SK-N-SH treated with all-trans-retinoic acid at 6 μM for 48 hours (cell line): ENCODE measurements at regions not wholly inside any gene's neighbourhood (a gene's known extent, or its start where the extent isn't known, plus 50 kb on each side); places are given as distances from the start of the nearest gene placed in this dataset.

Experiments used
- ATAC-seq: fragments of 200-7000 bp; cut with Tn5 transposase; 3 replicates; pipeline ENCODE4 v1.9.1; 2020; ENCODE audit warnings: mild to moderate bottlenecking, moderate library complexity
- ARNTL ChIP-seq: fragments of 450-650 bp; formaldehyde crosslinking; IDR thresholded peaks from 2 replicates; pipeline ENCODE4 v1.5.0; 2020; ENCODE audit warnings: low read depth, mild to moderate bottlenecking, moderate library complexity, borderline replicate concordance
- BACH2 ChIP-seq: fragments of 250-450 bp; sonication (Bioruptor Pico); IDR thresholded peaks from 2 replicates; pipeline ENCODE4 v1.9.0; 2021; ENCODE audit warnings: mild to moderate bottlenecking, borderline replicate concordance
- CREB5 ChIP-seq: fragments of 250-450 bp; sonication (Bioruptor Pico); IDR thresholded peaks from 2 replicates; pipeline ENCODE4 v1.5.1; 2020; ENCODE audit warnings: low read depth, mild to moderate bottlenecking, moderate library complexity
- CSDC2 ChIP-seq: fragments of 250-450 bp; sonication (Bioruptor Pico); IDR thresholded peaks from 2 replicates; pipeline ENCODE4 v1.5.0; 2020; ENCODE audit warnings: mild to moderate bottlenecking, moderate library complexity
- CSRNP3 ChIP-seq: fragments of 250-450 bp; sonication (Bioruptor Pico); IDR thresholded peaks from 2 replicates; pipeline ENCODE4 v1.5.1; 2021; ENCODE audit warnings: mild to moderate bottlenecking, moderate library complexity
- ESRRG ChIP-seq: fragments of 250-450 bp; sonication (Bioruptor Pico); IDR thresholded peaks from 2 replicates; pipeline ENCODE4 v1.6.1; 2021; ENCODE audit warnings: mild to moderate bottlenecking
- GLIS3 ChIP-seq: fragments of 250-450 bp; sonication (Bioruptor Pico); IDR thresholded peaks from 2 replicates; pipeline ENCODE4 v1.5.0; 2020; ENCODE audit warnings: mild to moderate bottlenecking, moderate library complexity
- ISL1 ChIP-seq: fragments of 250-450 bp; sonication (Bioruptor Pico); IDR thresholded peaks from 2 replicates; pipeline ENCODE4 v2.1.2; 2022; ENCODE audit warnings: mild to moderate bottlenecking, moderate library complexity
- OSR1 ChIP-seq: fragments of 250-450 bp; sonication (Bioruptor Pico); IDR thresholded peaks from 2 replicates; pipeline ENCODE4 v1.8.0; 2022; ENCODE audit warnings: moderate library complexity, mild to moderate bottlenecking, inconsistent platforms
- PATZ1 ChIP-seq: fragments of 250-450 bp; sonication (Bioruptor Pico); IDR thresholded peaks from 2 replicates; pipeline ENCODE4 v1.8.0; 2020; ENCODE audit warnings: mild to moderate bottlenecking, moderate library complexity, borderline replicate concordance
- POU6F1 ChIP-seq: fragments of 250-450 bp; sonication (Bioruptor Pico); IDR thresholded peaks from 2 replicates; pipeline ENCODE4 v1.8.0; 2021; ENCODE audit warnings: low read depth, mild to moderate bottlenecking, moderate library complexity, borderline replicate concordance
- PPARA ChIP-seq: fragments of 250-450 bp; sonication (Bioruptor Pico); IDR thresholded peaks from 2 replicates; pipeline ENCODE4 v1.5.0; 2020; ENCODE audit warnings: mild to moderate bottlenecking, borderline replicate concordance
- SNAI2 ChIP-seq: fragments of 250-450 bp; sonication (Bioruptor Pico); IDR thresholded peaks from 2 replicates; pipeline ENCODE4 v1.5.0; 2020; ENCODE audit warnings: mild to moderate bottlenecking, moderate library complexity
- TCF4 ChIP-seq: fragments of 250-450 bp; sonication (Bioruptor Pico); IDR thresholded peaks from 2 replicates; pipeline ENCODE4 v1.8.0; 2021; ENCODE audit warnings: mild to moderate bottlenecking, moderate library complexity, borderline replicate concordance
- TOX ChIP-seq: fragments of 250-450 bp; sonication (Bioruptor Pico); IDR thresholded peaks from 2 replicates; pipeline ENCODE4 v1.8.0; 2021; ENCODE audit warnings: mild to moderate bottlenecking, moderate library complexity, borderline replicate concordance
- TSHZ2 ChIP-seq: fragments of 250-450 bp; sonication (Bioruptor Pico); IDR thresholded peaks from 2 replicates; pipeline ENCODE4 v1.5.0; 2020; ENCODE audit warnings: mild to moderate bottlenecking, moderate library complexity
- ZC3H10 ChIP-seq: fragments of 250-450 bp; sonication (Bioruptor Pico); IDR thresholded peaks from 2 replicates; pipeline ENCODE4 v1.5.1; 2021; ENCODE audit warnings: mild to moderate bottlenecking, moderate library complexity
- ZFP3 ChIP-seq: fragments of 250-450 bp; sonication (Bioruptor Pico); IDR thresholded peaks from 2 replicates; pipeline ENCODE4 v1.5.0; 2020; ENCODE audit warnings: mild to moderate bottlenecking, moderate library complexity
- ZNF565 ChIP-seq: fragments of 450-650 bp; formaldehyde crosslinking; conservative IDR thresholded peaks from 2 replicates; pipeline ENCODE4 v1.5.0; 2020; ENCODE audit warnings: low read depth, mild to moderate bottlenecking, moderate library complexity
- ZNF70 ChIP-seq: fragments of 450-650 bp; formaldehyde crosslinking; IDR thresholded peaks from 2 replicates; pipeline ENCODE4 v1.5.0; 2020; ENCODE audit warnings: mild to moderate bottlenecking, moderate library complexity

GRCh38 chr18:60062396-60062795, 162.6 kb downstream of the PMAIP1 start:
- no peak for ATAC-seq
- TF ChIP-seq ESRRG, result no peak
- no peak for TF ChIP-seq PATZ1 (CRISPR knock-in tag)
- no peak for TF ChIP-seq ZNF565 (CRISPR knock-in tag)
- no peak for TF ChIP-seq CSDC2 (CRISPR knock-in tag)
- TF ChIP-seq ZFP3 (CRISPR knock-in tag), result no peak
- no peak for TF ChIP-seq ZNF70 (CRISPR knock-in tag)
- TF ChIP-seq CREB5 (CRISPR knock-in tag), result no peak
- no peak for TF ChIP-seq TCF4 (CRISPR knock-in tag)
- no peak for TF ChIP-seq TOX
- no peak for TF ChIP-seq TSHZ2

GRCh38 chr18:60060578-60060977, 160.8 kb downstream of the PMAIP1 start:
- TF ChIP-seq ESRRG, result no peak
- TF ChIP-seq, all 23 proteins: peak for 0
- no peak for ATAC-seq

GRCh38 chr18:60060026-60060425, 160.2 kb downstream of the PMAIP1 start:
- no peak for ATAC-seq
- TF ChIP-seq SNAI2 (CRISPR knock-in tag), result no peak
- TF ChIP-seq PPARA (CRISPR knock-in tag), result no peak

- ATAC-seq, result no peak
- TF ChIP-seq GLIS3 (CRISPR knock-in tag) (no peak), TSHZ2 (no peak), ZNF70 (CRISPR knock-in tag) (no peak), BACH2 (CRISPR knock-in tag) (no peak), SNAI2 (CRISPR knock-in tag) (no peak), TOX (no peak), ZC3H10 (no peak), PPARA (CRISPR knock-in tag) (no peak), OSR1 (CRISPR knock-in tag) (no peak), ARNTL (CRISPR knock-in tag) (no peak), CSRNP3 (no peak), ISL1 (no peak), TCF4 (CRISPR knock-in tag) (no peak), POU6F1 (CRISPR knock-in tag) (no peak)
- TF ChIP-seq, all 23 proteins: peak for 0
Measured at GRCh38 chr18:60059216-60059615, 159.4 kb downstream of the PMAIP1 start.
